HG03378 (cell line): ENCODE measurements at regions not wholly inside any gene's neighbourhood (a gene's known extent, or its start where the extent isn't known, plus 50 kb on each side); places are given as distances from the start of the nearest gene placed in this dataset.

Experiments
- ATAC-seq: cut with Tn5 transposase; IDR thresholded peaks from one replicate; pipeline ENCODE4 v1.9.1; 2021; ENCODE audit warnings: mild to moderate bottlenecking, moderate library complexity; ENCODE audit not compliant: unreplicated experiment

- no peak for ATAC-seq
Observed at GRCh38 chr16:65500919-65501318, 379.1 kb upstream of the CDH11 start.

GRCh38 chr16:65500007-65500406 is 378.1 kb upstream of the CDH11 start:
- no peak for ATAC-seq

- ATAC-seq, result no peak
Observed at GRCh38 chr16:65499566-65499965, 377.7 kb upstream of the CDH11 start.

GRCh38 chr16:65497571-65497970 is 375.7 kb upstream of the CDH11 start:
- no peak for ATAC-seq

- ATAC-seq, result no peak
Observed at GRCh38 chr16:65495106-65495505, 373.2 kb upstream of the CDH11 start.

- ATAC-seq, result no peak
Observed at GRCh38 chr16:65494609-65495008, 372.7 kb upstream of the CDH11 start.

- no peak for ATAC-seq
Observed at GRCh38 chr16:65494080-65494479, 372.2 kb upstream of the CDH11 start.

GRCh38 chr16:65490286-65490685 is 368.4 kb upstream of the CDH11 start:
- ATAC-seq, result no peak

- ATAC-seq, result no peak
Observed at GRCh38 chr16:65489531-65490023, 367.7 kb upstream of the CDH11 start.

- ATAC-seq, result no peak
Observed at GRCh38 chr16:65487231-65487630, 365.4 kb upstream of the CDH11 start.

GRCh38 chr16:65481956-65482355 is 360.1 kb upstream of the CDH11 start:
- no peak for ATAC-seq

- ATAC-seq, result no peak
Observed at GRCh38 chr16:65480281-65481091, 358.6 kb upstream of the CDH11 start.

GRCh38 chr16:65476448-65476955 is 354.6 kb upstream of the CDH11 start:
- no peak for ATAC-seq

- no peak for ATAC-seq
Observed at GRCh38 chr16:65473699-65474098, 351.8 kb upstream of the CDH11 start.

GRCh38 chr16:65469116-65469515 is 347.3 kb upstream of the CDH11 start:
- ATAC-seq, result no peak

- ATAC-seq, result no peak
Observed at GRCh38 chr16:65468133-65468532, 346.3 kb upstream of the CDH11 start.

GRCh38 chr16:65463652-65464260 is 341.9 kb upstream of the CDH11 start:
- ATAC-seq, result no peak

GRCh38 chr16:65457084-65457483 is 335.2 kb upstream of the CDH11 start:
- no peak for ATAC-seq

- no peak for ATAC-seq
Observed at GRCh38 chr16:65455761-65456160, 333.9 kb upstream of the CDH11 start.

- no peak for ATAC-seq
Observed at GRCh38 chr16:65453646-65454045, 331.8 kb upstream of the CDH11 start.

- no peak for ATAC-seq
Observed at GRCh38 chr16:65449526-65449925, 327.7 kb upstream of the CDH11 start.

GRCh38 chr16:65446427-65446826 is 324.6 kb upstream of the CDH11 start:
- ATAC-seq, result no peak
